GM21360 (cell line): ENCODE measurements at regions not wholly inside any gene's neighbourhood (a gene's known extent, or its start where the extent isn't known, plus 50 kb on each side); places are given as distances from the start of the nearest gene placed in this dataset.
A peak's percentile ranks its signal among the peaks of the same experiment; 100 is the strongest.

Experiments used
- ATAC-seq: cut with Tn5 transposase; IDR thresholded peaks from one replicate; pipeline ENCODE4 v1.9.1; 2021; ENCODE audit warnings: mild to moderate bottlenecking, moderate library complexity; ENCODE audit not compliant: unreplicated experiment

DNA sequence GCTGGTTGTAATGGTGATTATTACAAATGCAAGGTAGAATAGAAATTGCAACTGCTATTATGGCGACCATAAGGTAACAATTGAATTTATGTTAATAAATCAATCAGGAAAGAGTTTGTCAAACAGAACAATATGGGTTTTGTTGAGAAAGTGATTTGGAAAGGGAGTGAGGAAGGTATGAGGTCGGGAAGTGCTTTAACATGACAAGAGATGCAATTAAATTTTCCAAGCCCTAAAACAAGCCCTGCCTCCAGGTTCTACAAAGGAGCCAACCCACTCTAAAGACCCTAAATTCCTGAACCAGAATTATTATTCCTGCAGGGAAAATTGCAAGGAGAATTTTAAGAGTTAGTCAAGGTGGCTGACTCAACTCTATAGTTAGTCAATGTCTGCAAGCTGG lies 363.7 kb downstream of the BMPER start:
- no peak for ATAC-seq

- ATAC-seq = no peak
These were observed 370.3 kb downstream of the BMPER start for GRCh38 chr7:34275624-34276023.

DNA sequence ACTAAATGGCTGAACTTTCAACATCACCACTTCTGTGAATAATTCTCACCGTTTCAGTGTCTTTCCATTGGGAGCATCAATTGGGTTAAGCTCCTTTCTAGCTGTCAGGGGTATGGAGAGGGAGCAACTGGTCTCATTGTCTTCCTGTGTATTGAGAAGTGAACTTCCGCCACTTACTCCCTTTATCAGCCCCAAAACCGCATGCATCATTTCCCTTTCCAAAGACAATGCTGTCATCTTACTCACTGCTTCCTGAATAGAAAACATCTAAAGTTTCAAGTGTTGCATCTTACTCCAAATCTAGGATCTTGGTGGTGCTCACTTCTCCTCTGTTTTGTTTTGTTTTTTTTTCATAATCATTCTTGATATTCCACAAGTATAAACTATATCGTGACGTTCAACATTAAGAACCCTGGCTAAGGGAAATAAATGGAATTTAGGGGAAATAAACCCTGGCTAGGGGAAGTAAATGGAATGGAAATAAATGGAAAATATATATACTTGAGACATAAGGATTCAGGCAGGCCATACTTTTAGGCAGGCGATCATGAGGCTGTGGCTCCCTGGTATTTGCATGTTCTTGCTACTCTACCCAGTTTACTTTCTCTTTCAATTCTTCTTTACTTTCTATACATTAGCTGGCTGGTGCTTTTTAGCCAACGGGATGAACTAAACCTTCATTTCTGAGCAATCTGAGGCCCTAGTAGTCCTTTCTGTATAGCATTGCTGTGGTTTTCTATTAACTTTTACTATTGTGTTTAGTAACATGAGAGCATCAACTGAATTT lies 371.9 kb downstream of the BMPER start:
- ATAC-seq = no peak

- ATAC-seq = no peak
These were observed 372.5 kb downstream of the BMPER start for GRCh38 chr7:34277803-34278199.

GRCh38 chr7:34281260-34281659 lies 375.9 kb downstream of the BMPER start:
- no peak for ATAC-seq

DNA sequence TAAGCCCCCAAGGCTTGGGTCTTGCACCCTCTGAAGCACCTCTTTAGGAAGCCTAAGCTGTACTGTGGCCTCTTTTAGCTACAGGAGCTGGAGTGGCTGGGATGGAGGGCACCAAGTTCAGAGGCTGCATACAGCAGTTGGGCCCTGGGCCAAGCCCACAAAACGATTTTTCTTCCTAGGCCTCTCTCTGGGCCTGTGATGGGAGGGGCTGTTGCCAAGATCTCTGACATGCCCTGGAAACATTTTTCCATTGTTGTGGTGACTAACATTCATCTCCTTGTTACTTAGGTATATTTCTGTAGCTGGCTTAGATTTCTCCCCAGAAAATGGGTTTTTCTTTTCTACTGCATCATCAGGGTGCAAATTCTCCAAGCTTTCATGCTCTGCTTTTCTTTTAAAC lies 375.7 kb upstream of the NPSR1 start:
- no peak for ATAC-seq

GRCh38 chr7:34296663-34297062 lies 361.4 kb upstream of the NPSR1 start:
- ATAC-seq = no peak

GRCh38 chr7:34298492-34299013 lies 359.5 kb upstream of the NPSR1 start:
- ATAC-seq = no peak

GRCh38 chr7:34299066-34299465 lies 359.0 kb upstream of the NPSR1 start:
- ATAC-seq = no peak

- ATAC-seq = no peak
These were observed 350.5 kb upstream of the NPSR1 start for GRCh38 chr7:34307540-34307939.

- no peak for ATAC-seq
These were observed 349.4 kb upstream of the NPSR1 start for GRCh38 chr7:34308595-34308994.

- no peak for ATAC-seq
These were observed 348.9 kb upstream of the NPSR1 start for GRCh38 chr7:34309116-34309515.

DNA sequence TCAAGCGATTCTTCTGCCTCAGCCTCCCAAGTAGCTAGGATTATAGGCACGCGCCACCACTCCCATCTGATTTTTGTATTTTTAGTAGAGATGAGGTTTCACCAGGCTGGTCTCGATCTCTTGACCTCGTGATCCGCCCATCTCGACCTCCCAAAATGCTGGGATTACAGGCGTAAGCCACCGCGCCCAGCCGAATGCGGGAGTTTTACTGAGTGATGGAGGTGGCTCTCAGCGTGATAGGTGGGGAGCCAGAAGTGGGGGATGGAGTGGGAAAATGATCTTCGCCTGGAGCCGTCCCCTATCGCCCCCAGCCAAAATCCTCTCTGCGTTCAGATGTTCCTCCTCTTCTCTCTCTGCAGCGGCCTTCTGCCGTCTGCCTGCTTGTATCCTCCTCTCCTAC lies 348.4 kb upstream of the NPSR1 start:
- ATAC-seq = no peak

DNA sequence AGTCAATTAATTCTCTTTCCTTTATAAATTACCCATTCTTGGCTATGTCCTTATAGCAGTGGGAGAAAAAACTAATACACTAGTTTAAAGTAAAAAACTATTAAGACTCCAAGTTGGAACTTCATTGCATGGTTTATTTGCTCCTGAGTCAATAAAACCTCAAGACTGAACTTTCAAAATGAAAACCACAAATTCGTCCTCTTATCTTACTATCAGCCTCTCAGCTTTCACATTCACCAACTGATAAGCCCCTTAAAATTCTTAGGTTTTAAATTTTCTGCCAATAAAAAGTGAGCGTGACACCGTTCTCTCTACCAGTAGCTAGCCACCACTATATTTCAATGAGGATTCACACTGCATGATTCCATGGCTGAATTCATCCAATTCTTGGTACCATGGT lies 346.4 kb upstream of the NPSR1 start:
- ATAC-seq = no peak

DNA sequence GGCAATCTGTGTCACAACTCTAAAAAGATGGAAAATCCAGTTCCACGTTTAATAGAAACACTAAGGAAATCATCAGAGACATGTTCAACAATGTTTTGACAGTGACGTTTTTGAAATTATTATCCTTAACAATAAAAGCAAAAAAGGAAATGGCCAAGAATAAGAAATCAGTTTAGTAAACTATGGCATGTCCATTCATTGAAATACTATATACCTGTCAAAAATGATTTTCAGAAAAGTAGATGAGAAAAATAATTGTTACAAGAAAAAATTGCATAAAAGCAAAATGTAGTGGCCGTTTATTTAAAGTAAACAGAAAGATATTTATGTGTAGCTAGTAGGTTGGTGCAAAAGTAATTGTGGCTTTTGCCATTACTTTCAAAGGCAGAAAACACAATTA lies 345.4 kb upstream of the NPSR1 start:
- no peak for ATAC-seq

DNA sequence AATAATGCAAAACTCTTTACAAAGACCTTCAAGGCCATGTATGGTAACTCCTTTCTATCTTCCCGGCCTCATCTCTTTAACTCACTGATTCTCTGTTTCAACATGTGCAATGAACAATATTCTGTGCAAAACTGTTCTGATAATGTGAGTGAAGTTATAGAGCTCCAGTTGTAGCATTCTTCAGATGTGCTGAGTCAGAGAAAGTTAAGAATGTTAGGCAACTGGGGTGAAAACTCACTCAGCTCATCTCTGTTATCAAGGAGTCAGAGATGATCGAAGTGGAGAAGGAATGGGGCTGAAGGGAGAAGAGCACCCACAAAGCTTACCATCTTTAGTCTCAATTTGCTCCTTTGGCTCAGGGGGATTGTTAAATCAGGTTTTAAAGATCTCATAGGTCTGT lies 344.7 kb upstream of the NPSR1 start:
- ATAC-seq = no peak

GRCh38 chr7:34315032-34315431 lies 343.0 kb upstream of the NPSR1 start:
- no peak for ATAC-seq

- no peak for ATAC-seq
These were observed 341.0 kb upstream of the NPSR1 start for GRCh38 chr7:34317039-34317438.

DNA sequence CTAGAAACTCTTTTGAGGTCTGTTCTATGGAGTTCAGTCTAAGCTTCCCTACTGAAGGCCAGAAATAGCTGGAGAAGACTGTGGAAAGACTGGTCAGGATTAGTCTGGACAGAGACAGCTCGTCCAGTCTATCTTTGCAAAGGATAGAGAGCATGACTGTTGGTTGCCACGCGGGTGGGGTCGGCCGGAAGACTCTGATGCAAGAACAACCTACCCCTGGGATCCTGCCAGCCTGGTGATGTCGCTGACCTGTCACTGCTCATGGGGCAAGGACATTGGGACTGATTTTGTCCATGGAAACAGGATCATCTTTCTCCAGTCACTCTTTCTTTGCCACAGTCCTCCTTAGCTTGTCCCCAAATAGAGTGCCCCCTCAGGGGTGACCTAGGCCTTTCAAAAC lies 337.6 kb upstream of the NPSR1 start:
- ATAC-seq = no peak

GRCh38 chr7:34320926-34321661 lies 336.9 kb upstream of the NPSR1 start:
- peak; percentile 90 for ATAC-seq

- ATAC-seq = no peak
These were observed 335.2 kb upstream of the NPSR1 start for GRCh38 chr7:34322841-34323240.

GRCh38 chr7:34327681-34328080 lies 330.3 kb upstream of the NPSR1 start:
- ATAC-seq = no peak
